GM10266 (cell line): ENCODE measurements at regions not wholly inside any gene's neighbourhood (a gene's known extent, or its start where the extent isn't known, plus 50 kb on each side); places are given as distances from the start of the nearest gene placed in this dataset.

Source experiments
- DNase-seq: peaks from one replicate; pipeline ENCODE4 v3.0.0; 2012; ENCODE audit errors: extremely low spot score
- TF ChIP-seq, protein P1 (sequence below): IDR thresholded peaks from 2 replicates; pipeline ENCODE4 v1.5.1; 2012; ENCODE audit warnings: mild to moderate bottlenecking, low read depth; ENCODE audit not compliant: control insufficient read depth, insufficient read depth; ENCODE audit errors: missing control alignments

DNA sequence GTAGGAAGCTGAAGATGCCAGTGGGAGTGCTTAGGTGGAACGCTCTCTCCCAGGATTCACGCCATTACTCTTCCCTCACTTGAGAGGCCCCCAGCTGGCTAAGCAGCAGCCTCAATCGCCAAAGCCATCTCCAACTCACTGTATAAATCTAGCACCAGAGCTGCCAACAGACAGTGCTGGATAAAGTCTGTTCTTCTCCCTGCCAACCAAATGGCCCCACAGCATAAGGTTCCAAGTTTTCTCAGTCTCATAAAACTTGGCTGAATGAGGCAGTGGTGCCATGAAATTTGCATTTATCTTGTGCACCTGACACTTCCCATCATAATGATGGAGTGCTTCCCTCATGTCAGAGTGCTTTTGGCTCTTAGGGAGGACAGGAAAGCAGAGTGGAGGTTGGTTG, 428.2 kb upstream of the ETAA1 start:
- TF ChIP-seq, protein P1, sequence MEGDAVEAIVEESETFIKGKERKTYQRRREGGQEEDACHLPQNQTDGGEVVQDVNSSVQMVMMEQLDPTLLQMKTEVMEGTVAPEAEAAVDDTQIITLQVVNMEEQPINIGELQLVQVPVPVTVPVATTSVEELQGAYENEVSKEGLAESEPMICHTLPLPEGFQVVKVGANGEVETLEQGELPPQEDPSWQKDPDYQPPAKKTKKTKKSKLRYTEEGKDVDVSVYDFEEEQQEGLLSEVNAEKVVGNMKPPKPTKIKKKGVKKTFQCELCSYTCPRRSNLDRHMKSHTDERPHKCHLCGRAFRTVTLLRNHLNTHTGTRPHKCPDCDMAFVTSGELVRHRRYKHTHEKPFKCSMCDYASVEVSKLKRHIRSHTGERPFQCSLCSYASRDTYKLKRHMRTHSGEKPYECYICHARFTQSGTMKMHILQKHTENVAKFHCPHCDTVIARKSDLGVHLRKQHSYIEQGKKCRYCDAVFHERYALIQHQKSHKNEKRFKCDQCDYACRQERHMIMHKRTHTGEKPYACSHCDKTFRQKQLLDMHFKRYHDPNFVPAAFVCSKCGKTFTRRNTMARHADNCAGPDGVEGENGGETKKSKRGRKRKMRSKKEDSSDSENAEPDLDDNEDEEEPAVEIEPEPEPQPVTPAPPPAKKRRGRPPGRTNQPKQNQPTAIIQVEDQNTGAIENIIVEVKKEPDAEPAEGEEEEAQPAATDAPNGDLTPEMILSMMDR, result no peak
- no peak for DNase-seq

DNA sequence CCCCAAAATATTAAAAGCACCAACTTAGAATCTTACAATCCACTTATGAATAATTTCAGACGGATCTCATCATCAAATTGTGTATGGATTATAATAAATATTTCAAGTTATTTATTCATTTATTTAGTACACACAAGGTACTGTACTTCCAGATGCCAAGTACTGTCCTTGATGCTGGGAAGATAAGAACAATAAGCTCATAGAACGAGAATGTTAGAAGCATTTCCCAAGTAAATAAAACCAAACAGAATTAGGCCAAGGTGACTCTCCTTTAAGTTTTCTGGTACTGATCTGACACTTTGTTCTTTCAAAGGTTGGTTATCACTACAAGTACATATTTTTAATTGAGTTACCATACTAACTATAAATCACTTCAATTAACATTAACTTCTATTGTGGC, 416.1 kb upstream of the ETAA1 start:
- no peak for DNase-seq
- TF ChIP-seq, protein P1, result no peak

DNA sequence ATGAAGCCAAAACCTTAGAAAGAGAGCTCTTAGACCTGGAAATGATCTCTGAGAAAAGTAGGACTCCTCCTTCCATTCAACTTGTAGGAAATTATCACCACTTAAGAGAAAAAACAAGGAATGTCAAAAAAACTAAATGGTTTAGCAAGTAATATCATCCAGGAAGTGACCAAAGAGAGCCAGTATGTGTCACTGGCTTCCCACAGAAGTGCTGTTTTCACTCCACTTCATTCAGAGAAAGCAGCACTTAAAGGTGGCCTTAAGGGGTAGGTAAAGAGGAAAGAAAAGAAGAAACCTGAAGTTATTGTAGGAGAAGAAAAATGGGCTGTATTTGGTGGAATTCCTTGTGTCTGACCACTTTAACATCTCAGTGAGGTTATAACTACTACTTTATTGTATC, 414.4 kb upstream of the ETAA1 start:
- TF ChIP-seq, protein P1, result no peak
- DNase-seq, result no peak

DNA sequence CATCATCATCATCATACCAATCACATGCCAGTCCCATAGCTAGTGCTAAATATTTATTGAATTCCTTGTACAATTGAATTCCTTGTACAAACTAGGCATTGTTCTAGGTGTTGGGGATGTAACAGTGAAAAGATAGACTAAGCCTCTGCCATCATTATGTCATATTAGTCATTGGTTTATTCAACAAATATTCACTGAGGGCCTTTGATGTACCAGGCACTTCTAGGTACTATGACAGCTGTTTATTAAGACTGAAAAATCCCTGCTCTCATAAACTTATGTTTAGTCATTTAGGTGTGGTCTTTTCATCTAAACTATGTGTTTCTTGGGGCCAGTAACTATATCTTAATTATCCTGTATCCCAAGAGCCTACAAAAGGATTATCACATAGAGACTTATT, 412.3 kb upstream of the ETAA1 start:
- no peak for DNase-seq
- TF ChIP-seq, protein P1, result no peak

DNA sequence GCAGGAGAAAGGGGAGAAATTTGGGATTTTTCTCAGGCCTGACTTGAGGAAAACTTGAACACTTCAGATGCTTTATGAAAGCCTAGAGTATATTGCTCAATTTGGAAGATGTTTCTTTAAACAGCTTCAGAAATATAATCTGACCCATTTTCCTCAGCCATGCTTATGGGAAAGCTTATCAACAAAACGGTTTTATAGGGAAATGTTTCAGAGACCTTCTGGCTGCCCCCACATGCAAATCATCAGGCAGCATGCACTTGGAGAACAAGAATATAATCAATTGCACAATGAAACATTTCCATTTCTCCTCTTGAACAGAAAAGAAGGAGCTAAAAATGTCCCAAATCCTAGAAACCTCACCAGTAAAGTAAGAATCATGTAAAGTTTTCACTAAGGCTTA, 411.2 kb upstream of the ETAA1 start:
- TF ChIP-seq, protein P1, result no peak
- no peak for DNase-seq

DNA sequence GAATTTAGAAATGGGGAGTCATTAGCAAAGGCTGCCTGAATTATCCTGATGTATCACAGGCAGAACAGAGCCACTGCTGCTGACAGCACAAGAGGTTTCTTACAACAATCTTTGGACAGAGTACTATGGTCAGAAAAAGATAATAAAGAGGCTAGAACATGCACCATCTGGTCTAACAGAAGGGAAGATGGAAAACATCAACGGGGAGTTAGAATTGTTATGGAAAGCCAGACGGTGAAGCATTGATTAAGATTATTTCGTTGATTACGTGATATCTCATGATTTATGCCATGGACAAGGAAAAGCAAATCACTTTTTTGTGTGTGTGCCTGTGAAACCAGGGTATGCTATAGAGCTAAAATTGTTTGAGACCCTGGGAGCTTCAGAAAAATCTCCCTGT, 409.4 kb upstream of the ETAA1 start:
- TF ChIP-seq, protein P1, result no peak
- DNase-seq, result no peak

DNA sequence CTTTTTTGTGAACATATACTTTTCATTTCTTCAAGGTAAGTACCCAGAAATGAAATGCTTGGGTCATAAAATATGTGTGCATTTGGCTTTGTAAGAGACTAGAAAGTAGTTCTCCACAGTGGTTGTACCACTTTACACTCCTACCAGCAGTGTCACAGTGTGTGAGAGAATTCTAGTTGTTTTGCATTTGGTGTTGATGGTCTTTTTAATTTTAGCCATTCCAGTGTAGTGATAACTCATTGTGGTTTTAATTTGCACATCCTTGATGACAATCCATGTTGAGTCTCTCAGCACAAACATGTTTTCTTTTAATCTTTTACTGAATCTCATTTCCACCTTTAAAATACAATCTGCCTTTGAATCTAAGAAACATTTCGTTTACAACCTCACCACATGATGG, 402.5 kb upstream of the ETAA1 start:
- no peak for DNase-seq
- TF ChIP-seq, protein P1, result no peak

DNA sequence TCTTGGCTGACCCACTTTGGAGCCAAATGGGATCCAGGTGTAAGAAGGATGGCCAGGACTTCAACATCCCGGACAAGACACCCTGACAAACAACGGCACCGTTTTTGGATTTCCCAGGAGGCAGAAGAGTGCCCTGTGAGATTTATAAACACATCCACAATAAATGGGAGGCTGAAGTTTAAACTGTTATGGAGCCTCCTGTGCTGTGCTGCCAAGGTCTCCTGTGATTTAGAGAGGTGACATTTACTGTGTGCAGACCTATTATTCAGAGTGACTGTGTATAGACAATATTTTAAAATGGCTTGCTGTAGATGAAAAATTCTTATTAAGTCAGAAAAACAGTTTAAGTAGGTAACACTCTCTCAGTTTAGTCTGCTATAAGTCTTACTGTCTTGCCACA, 401.5 kb upstream of the ETAA1 start:
- TF ChIP-seq, protein P1, result no peak

More for the DNA sequence above, 401.5 kb upstream of the ETAA1 start:
- DNase-seq, result no peak
